Panc1 (cell line): ENCODE measurements at regions not wholly inside any gene's neighbourhood (a gene's known extent, or its start where the extent isn't known, plus 50 kb on each side); places are given as distances from the start of the nearest gene placed in this dataset.

Experiments used
- ATAC-seq: fragments of 200-7000 bp; cut with Tn5 transposase; 2 replicates; pipeline ENCODE4 v1.9.1; 2020; ENCODE audit warnings: mild to moderate bottlenecking, moderate library complexity
- BruUV-seq: library from RNA; stranded (reverse); fragments of 400-500 nt; replicated peaks from 2 replicates; lab custom pipeline; 2021; lab: Mats Ljungman, UMichigan
- CTCF ChIA-PET: fragments of 300-600 bp; sonication (Branson Sonifier 250); formaldehyde crosslinking; loops from one replicate; lab custom pipeline; 2022; ENCODE audit warnings: antibody characterized with exemption; lab: Charles Lee
- POLR2A ChIA-PET: fragments of 300-600 bp; sonication (Branson Sonifier 250); formaldehyde crosslinking; loops from one replicate; lab custom pipeline; 2022; ENCODE audit warnings: antibody characterized with exemption; lab: Charles Lee
- DNase-seq: peaks from one replicate; pipeline ENCODE4 v3.0.0-alpha.2; 2010; ENCODE audit warnings: low read depth, low spot score
- H3K27ac ChIP-seq: 2 replicates; pipeline ENCODE4 v1.5.1; 2011; ENCODE audit warnings: mild to moderate bottlenecking, low read length, inconsistent platforms
- H3K27me3 ChIP-seq: fragments of 200-500 bp; sonication (Bioruptor generic); 2 replicates; pipeline ENCODE4 v1.6.0; 2014; ENCODE audit warnings: low read length, inconsistent platforms; ENCODE audit not compliant: control insufficient read depth, insufficient read depth
- H3K36me3 ChIP-seq: fragments of 200-500 bp; sonication (Bioruptor generic); 2 replicates; pipeline ENCODE4 v1.5.1; 2014; ENCODE audit warnings: inconsistent platforms, mild to moderate bottlenecking, low read length, moderate library complexity; ENCODE audit not compliant: control insufficient read depth, insufficient read depth
- H3K4me1 ChIP-seq: 2 replicates; pipeline ENCODE4 v1.5.1; 2011; ENCODE audit warnings: inconsistent platforms, mild to moderate bottlenecking, low read length, moderate library complexity; ENCODE audit not compliant: control insufficient read depth, insufficient read depth
- H3K4me3 ChIP-seq, 2 experiments: 2 replicates each; pipeline ENCODE4 v1.5.1; 2011 to 2012; ENCODE audit warnings: low read depth in 2 of 2, low read length in 2 of 2, mild to moderate bottlenecking in 2 of 2, inconsistent platforms in 1 of 2, moderate library complexity in 1 of 2
- H3K9me3 ChIP-seq: fragments of 200-500 bp; sonication (Bioruptor generic); 2 replicates; pipeline ENCODE4 v1.5.1; 2014; ENCODE audit warnings: low read depth, mild to moderate bottlenecking, inconsistent platforms, low read length, moderate library complexity; ENCODE audit not compliant: control insufficient read depth, insufficient read depth
- POLR2AphosphoS5 ChIP-seq: IDR thresholded peaks from 2 replicates; pipeline ENCODE4 v1.6.1; 2012; ENCODE audit warnings: mild to moderate bottlenecking, low read depth, low read length, moderate library complexity
- REST ChIP-seq, 2 experiments: IDR thresholded peaks; 2 replicates each; pipeline ENCODE4 v1.6.1; 2011 to 2012; ENCODE audit warnings: low read depth in 2 of 2, control low read depth in 1 of 2, low read length in 1 of 2, mild to moderate bottlenecking in 1 of 2, moderate library complexity in 1 of 2; ENCODE audit not compliant: insufficient read depth in 1 of 2
- SIN3A ChIP-seq: IDR thresholded peaks from 2 replicates; pipeline ENCODE4 v1.6.1; 2012; ENCODE audit warnings: low read depth, mild to moderate bottlenecking, low read length, moderate library complexity, borderline replicate concordance; ENCODE audit not compliant: insufficient read depth
- TCF7L2 ChIP-seq: IDR thresholded peaks from 2 replicates; pipeline ENCODE4 v1.6.1; 2011; ENCODE audit warnings: mild to moderate bottlenecking, low read depth, low read length, inconsistent platforms
- in situ Hi-C: cut with HindIII; loops from 2 replicates; pipeline ENCODE4 v1.10.0; 2016; ENCODE audit warnings: low sequenced_read_pairs, low pct_unique_long_range_greater_than_20kb
- intact Hi-C: fragments of 100-400 bp; cut with micrococcal nuclease; formaldehyde crosslinking; loops from one replicate; pipeline ENCODE4 v1.10.0; 2022; ENCODE audit not compliant: unreplicated experiment
- TF ChIP-seq, protein P1 (sequence below): fragments of 450-650 bp; IDR thresholded peaks from 2 replicates; pipeline ENCODE4 v1.5.1; 2017; ENCODE audit warnings: mild to moderate bottlenecking

GRCh38 chr1:94357661-94358060, 60.5 kb upstream of the ABCD3 start:
- Histone ChIP-seq H3K4me1 (no peaks in the 10 kb centered on the region), H3K9me3 (no peaks in the 10 kb centered on the region), H3K27me3 (no peaks in the 10 kb centered on the region), H3K27ac (no peak overlapping the region), H3K36me3 (no peaks in the 10 kb centered on the region), H3K4me3 (no peak overlapping the region)
- intact Hi-C loops = loop anchor here (10.0 kb wide), 1 partner anchor 107 kb away; no protein-coding TSS in a partner anchor
- in situ Hi-C loops = no loop called here
- TF ChIP-seq POLR2AphosphoS5 (no peak), REST (IDR thresholded peaks at IDR 0.05; ENCODE audit: insufficient read depth in 1 of 2, low read depth in 2 of 2, low read length in 1 of 2) (no peak), SIN3A (no peak), TCF7L2 (no peak)
- TF ChIP-seq, protein P1, sequence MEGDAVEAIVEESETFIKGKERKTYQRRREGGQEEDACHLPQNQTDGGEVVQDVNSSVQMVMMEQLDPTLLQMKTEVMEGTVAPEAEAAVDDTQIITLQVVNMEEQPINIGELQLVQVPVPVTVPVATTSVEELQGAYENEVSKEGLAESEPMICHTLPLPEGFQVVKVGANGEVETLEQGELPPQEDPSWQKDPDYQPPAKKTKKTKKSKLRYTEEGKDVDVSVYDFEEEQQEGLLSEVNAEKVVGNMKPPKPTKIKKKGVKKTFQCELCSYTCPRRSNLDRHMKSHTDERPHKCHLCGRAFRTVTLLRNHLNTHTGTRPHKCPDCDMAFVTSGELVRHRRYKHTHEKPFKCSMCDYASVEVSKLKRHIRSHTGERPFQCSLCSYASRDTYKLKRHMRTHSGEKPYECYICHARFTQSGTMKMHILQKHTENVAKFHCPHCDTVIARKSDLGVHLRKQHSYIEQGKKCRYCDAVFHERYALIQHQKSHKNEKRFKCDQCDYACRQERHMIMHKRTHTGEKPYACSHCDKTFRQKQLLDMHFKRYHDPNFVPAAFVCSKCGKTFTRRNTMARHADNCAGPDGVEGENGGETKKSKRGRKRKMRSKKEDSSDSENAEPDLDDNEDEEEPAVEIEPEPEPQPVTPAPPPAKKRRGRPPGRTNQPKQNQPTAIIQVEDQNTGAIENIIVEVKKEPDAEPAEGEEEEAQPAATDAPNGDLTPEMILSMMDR = no peak
- ChIA-PET POLR2A (no interaction called here), CTCF (no interaction called here)
- no TSS peak for BruUV-seq
- no peak for ATAC-seq
- no peak for DNase-seq

DNA sequence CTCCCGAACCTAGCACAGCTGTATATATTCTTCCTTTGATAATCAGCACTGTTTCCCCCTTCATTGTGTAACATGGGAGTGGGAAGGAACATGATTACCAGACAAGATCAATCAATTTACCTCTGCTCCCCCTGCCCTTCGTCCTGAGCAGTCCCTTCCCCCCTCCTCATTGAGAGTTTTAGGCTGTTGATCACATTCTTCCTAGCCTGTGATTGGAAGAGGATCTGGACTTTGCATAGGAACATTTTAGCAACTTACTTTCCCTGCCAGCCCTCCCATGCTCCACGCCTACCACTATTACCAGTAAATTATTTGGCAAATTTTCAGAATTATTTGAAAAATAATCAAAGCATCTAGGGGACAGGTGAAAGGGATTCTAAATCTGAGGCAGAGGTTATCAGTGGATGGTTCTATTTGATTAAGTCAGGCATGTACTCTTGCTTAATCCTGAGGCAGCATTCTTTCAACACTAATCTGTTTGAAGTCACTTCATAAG, 62.7 kb upstream of the ABCD3 start:
- no peak overlapping the region for H3K27ac ChIP-seq
- H3K36me3 ChIP-seq = no peaks in the 10 kb centered on the region
- H3K9me3 ChIP-seq = no peaks in the 10 kb centered on the region
- ChIA-PET CTCF (no interaction called here), POLR2A (no interaction called here)
- no TSS peak for BruUV-seq
- no peaks in the 10 kb centered on the region for H3K27me3 ChIP-seq
- ATAC-seq = no peak
- in situ Hi-C loops (no loop called here), intact Hi-C loops (loop anchor here (10.0 kb wide), 1 partner anchor 109 kb away; no protein-coding TSS in a partner anchor)
- no peaks in the 10 kb centered on the region for H3K4me1 ChIP-seq
- no peak for DNase-seq
- no peak overlapping the region for H3K4me3 ChIP-seq
- TF ChIP-seq SIN3A = no peak

GRCh38 chr1:94351481-94351880, 66.7 kb upstream of the ABCD3 start:
- ChIA-PET CTCF (no interaction called here), POLR2A (no interaction called here)
- DNase-seq (no peak), ATAC-seq (no peak)
- Histone ChIP-seq H3K36me3 (no peaks in the 10 kb centered on the region), H3K4me3 (no peak overlapping the region), H3K27ac (no peak overlapping the region), H3K9me3 (no peaks in the 10 kb centered on the region), H3K27me3 (no peaks in the 10 kb centered on the region), H3K4me1 (no peaks in the 10 kb centered on the region)
- in situ Hi-C loops (no loop called here), intact Hi-C loops (loop anchor here (10.0 kb wide), 1 partner anchor 113 kb away; no protein-coding TSS in a partner anchor)
- BruUV-seq = no TSS peak
- TF ChIP-seq TCF7L2 = no peak
- no peak for TF ChIP-seq POLR2AphosphoS5
- TF ChIP-seq, protein P1 = no peak
- no peak for TF ChIP-seq REST (IDR thresholded peaks at IDR 0.05; ENCODE audit: insufficient read depth in 1 of 2, low read depth in 2 of 2, low read length in 1 of 2)
- no peak for TF ChIP-seq SIN3A
